ENCODE measurements at regions not wholly inside any gene's neighbourhood (a gene's known extent, or its start where the extent isn't known, plus 50 kb on each side); places are given as distances from the start of the nearest gene placed in this dataset.

DNA sequence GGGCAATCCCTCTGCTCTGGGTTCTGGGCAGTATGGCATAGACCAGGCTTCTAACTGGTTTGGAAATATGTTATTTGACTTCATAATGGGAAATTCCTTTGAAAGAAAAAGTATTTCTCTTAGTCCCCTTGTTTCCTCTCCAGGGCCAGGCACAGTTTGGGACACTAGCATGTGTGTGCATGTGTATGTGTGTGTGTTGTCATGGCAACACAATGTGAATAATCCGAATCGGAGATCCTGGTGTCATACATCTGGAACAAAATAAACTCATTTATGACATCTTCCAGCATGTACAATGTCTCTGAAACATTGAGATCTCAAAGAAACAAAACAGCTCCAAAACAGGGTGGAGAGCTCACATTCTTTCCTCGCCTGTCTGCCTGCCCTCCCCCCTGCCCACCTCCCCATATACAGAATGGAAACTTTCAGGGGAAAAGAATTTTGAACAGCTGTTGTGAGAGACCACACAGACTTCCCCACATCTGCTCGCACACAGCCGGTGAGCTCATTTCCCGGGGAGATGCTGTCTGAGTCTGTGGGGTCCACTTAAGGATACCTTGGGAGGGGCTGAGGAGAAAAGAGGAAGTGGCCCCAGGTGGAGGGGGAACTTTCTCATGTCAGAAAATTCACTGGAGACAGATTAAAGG is 55.5 kb upstream of the PARP11 start:
- H3K27me3 ChIP-seq (ENCODE audit: control insufficient read depth in 2 of 2, insufficient read depth in 2 of 2, low read length in 2 of 2), result no peaks in the 10 kb centered on the region
- H2AFZ ChIP-seq (ENCODE audit: low read depth, low read length), result no peak overlapping the region
- H3K79me2 ChIP-seq (ENCODE audit: control insufficient read depth, insufficient read depth, low read length), result no peaks in the 10 kb centered on the region
- no peaks in the 10 kb centered on the region for H3K9me3 ChIP-seq (replicated peaks; ENCODE audit: control insufficient read depth, insufficient read depth, low read length)
- POLR2A ChIA-PET, result interaction anchor here (0.6 kb wide), 1 partner anchor 54 kb away, joined by 7 read pairs; no protein-coding TSS in a partner anchor
- dilution Hi-C loops (cut with MboI; ENCODE audit: extremely low pct_ligation_motif_present, low sequenced_read_pairs), result no loop called here
- H3K9me1 ChIP-seq (replicated peaks; ENCODE audit: control insufficient read depth, extremely low read depth, insufficient read depth, low read length), result no peaks in the 10 kb centered on the region
- H3K4me3 ChIP-seq (replicated peaks in 1 of 3; ENCODE audit: insufficient read depth in 1 of 3, low read depth in 1 of 3, low read length in 3 of 3), result no peak overlapping the region
- no peak overlapping the region for H3K4me2 ChIP-seq (ENCODE audit: insufficient read depth, low read length)
- FAIRE-seq (no peak), DNase-seq (ENCODE audit: low read depth, low spot score) (no peak)
- H3K4me1 ChIP-seq (ENCODE audit: control insufficient read depth, extremely low read depth, insufficient read depth, low read length), result no peaks in the 10 kb centered on the region
- no TSS peak for BruUV-seq (replicated peaks)
- intact Hi-C loops (cut with micrococcal nuclease), result no loop called here
- no peak overlapping the region for H3K27ac ChIP-seq (ENCODE audit: insufficient read depth, low read depth, low read length)
- no peaks in the 10 kb centered on the region for H4K20me1 ChIP-seq (replicated peaks; ENCODE audit: control insufficient read depth, extremely low read depth, insufficient read depth, low read length)
- H3K36me3 ChIP-seq (ENCODE audit: control insufficient read depth in 2 of 2, extremely low read depth in 1 of 2, insufficient read depth in 2 of 2, low read length in 2 of 2), result no peaks in the 10 kb centered on the region
- TF ChIP-seq FOS (IDR thresholded peaks at IDR 0.05; ENCODE audit: borderline replicate concordance, insufficient read depth, low read length) (no peak), MYC (IDR thresholded peaks at IDR 0.05; ENCODE audit: low read depth, low read length) (no peak), EZH2 (IDR thresholded peaks at IDR 0.05; ENCODE audit: borderline replicate concordance, low read depth, low read length, severe bottlenecking) (no peak), POLR2AphosphoS5 (IDR thresholded peaks at IDR 0.05; ENCODE audit: insufficient read depth, low read depth, low read length) (no peak), POLR2A (IDR thresholded peaks at IDR 0.05; ENCODE audit: low read depth, low read length) (no peak), JUN (IDR thresholded peaks at IDR 0.05; ENCODE audit: borderline replicate concordance, insufficient read depth, insufficient read length, low read depth) (no peak), CTCF (IDR thresholded peaks at IDR 0.05; ENCODE audit: extremely low read depth in 1 of 2, insufficient read depth in 1 of 2, low read depth in 1 of 2, low read length in 2 of 2) (no peak), MAX (IDR thresholded peaks at IDR 0.05; ENCODE audit: insufficient read depth, insufficient read length) (no peak), GATA2 (IDR thresholded peaks at IDR 0.05; ENCODE audit: insufficient read depth, insufficient read length, low read depth, low read length) (no peak)
- CTCF ChIA-PET, result interaction anchor here (0.7 kb wide), 1 partner anchor 348 kb away, joined by 4 read pairs; no protein-coding TSS in a partner anchor
- no peak overlapping the region for H3K9ac ChIP-seq (replicated peaks; ENCODE audit: extremely low read depth, insufficient read depth, low read length)

All from endothelial cell of umbilical vein (primary cell).